ENCODE measurements at regions not wholly inside any gene's neighbourhood (a gene's known extent, or its start where the extent isn't known, plus 50 kb on each side); places are given as distances from the start of the nearest gene placed in this dataset.

DNA sequence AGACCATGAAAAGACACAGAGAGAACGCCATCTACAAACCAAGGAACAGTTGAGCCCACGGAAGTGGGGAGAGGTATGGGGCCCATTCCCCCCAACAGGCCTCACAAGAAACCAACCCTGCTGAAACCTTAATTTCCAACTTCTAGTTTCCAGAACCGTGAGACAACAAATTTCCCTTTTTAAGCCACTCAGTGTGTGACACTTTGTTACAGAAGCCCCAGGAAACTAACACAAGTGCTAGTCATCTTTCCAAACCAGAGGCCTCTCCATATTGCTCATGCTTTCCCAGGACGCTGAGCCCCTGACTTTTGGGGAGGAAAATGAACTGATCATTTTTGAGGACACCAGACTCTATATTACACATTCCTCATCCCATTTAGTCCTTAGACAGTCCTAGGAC, 186.8 kb downstream of the NUFIP1 start:
- Histone ChIP-seq H3K4me1 (replicated peaks in 1 of 4; ENCODE audit: control insufficient read depth in 3 of 4, insufficient read depth in 4 of 4, low read length in 3 of 4) (peaks cover 0 to 3% (median 0%) of the 10 kb centered on the region in 4 experiments; a peak in 1 of 7 replicates), H3K27ac (ENCODE audit: low read depth, low read length) (no peak overlapping the region), H2AK5ac (ENCODE audit: low read depth, low read length) (no peak overlapping the region), H4K5ac (ENCODE audit: insufficient read length, low read depth, low read length) (no peak overlapping the region), H3K4me3 (ENCODE audit: extremely low read depth in 1 of 4, insufficient read depth in 2 of 4, low read depth in 3 of 4, low read length in 4 of 4) (no peak overlapping the region), H3K79me1 (ENCODE audit: low read depth, low read length) (no peaks in the 10 kb centered on the region), H2BK5ac (ENCODE audit: low read depth, low read length) (no peak overlapping the region), H3K23me2 (ENCODE audit: low read depth, low read length) (no peaks in the 10 kb centered on the region; the same call in 1 of the 2 replicates), H2BK12ac (ENCODE audit: low read depth, low read length) (no peak overlapping the region), H4K20me1 (replicated peaks in 1 of 2; ENCODE audit: control insufficient read depth in 1 of 2, insufficient read depth in 2 of 2, low read length in 2 of 2) (no peaks in the 10 kb centered on the region), H3K4me2 (ENCODE audit: insufficient read depth in 1 of 2, low read depth in 2 of 2, low read length in 2 of 2) (no peak overlapping the region), H3K27me3 (replicated peaks in 1 of 4; ENCODE audit: control insufficient read depth in 3 of 4, extremely low read depth in 1 of 4, insufficient read depth in 3 of 4, low read length in 3 of 4) (no peaks in the 10 kb centered on the region), H3K4ac (replicated peaks; ENCODE audit: insufficient read length, low read depth, low read length) (no peak overlapping the region), H3K9me3 (ENCODE audit: insufficient read depth in 2 of 2, low read depth in 1 of 2, low read length in 1 of 2) (no peaks in the 10 kb centered on the region), H2BK120ac (replicated peaks; ENCODE audit: low read depth, low read length) (no peak overlapping the region), H3K36me3 (ENCODE audit: control insufficient read depth in 2 of 4, insufficient read depth in 4 of 4, low read length in 3 of 4) (no peaks in the 10 kb centered on the region), H2AFZ (ENCODE audit: low read length) (peak overlapping the region; percentile 21; the same call in 1 of the 2 replicates), H3K23ac (ENCODE audit: insufficient read length) (no peak overlapping the region), H3K9ac (replicated peaks in 1 of 4; ENCODE audit: extremely low read depth in 1 of 4, low read depth in 3 of 4, low read length in 3 of 4) (no peak overlapping the region), H3K14ac (ENCODE audit: insufficient read length) (no peak overlapping the region), H2BK15ac (ENCODE audit: low read length) (no peak overlapping the region), H4K8ac (ENCODE audit: extremely low read depth, insufficient read depth, low read length) (no peak overlapping the region), H4K91ac (replicated peaks; ENCODE audit: insufficient read length, low read length) (no peak overlapping the region), H2BK20ac (ENCODE audit: low read length) (no peak overlapping the region), H3K18ac (ENCODE audit: extremely low read depth, low read length) (no peak overlapping the region), H3K79me2 (ENCODE audit: control insufficient read depth in 1 of 2, insufficient read depth in 2 of 2, low read length in 2 of 2) (no peaks in the 10 kb centered on the region), H3K56ac (replicated peaks; ENCODE audit: insufficient read length, low read depth, low read length) (no peak overlapping the region)
- 92% methylated on average over 4 of the region's 4 CpGs; no CpG with 5 or more reads in 1 of the 2 experiments for WGBS, 2 experiments (ENCODE audit: extremely low coverage in 1 of 2, insufficient coverage in 1 of 2, insufficient read length in 1 of 2, insufficient replicate concordance in 2 of 2, low coverage in 1 of 2, low lambda C conversion rate in 2 of 2, missing lambda C conversion rate in 1 of 2)
- ChIA-PET CTCF (ENCODE audit: partially characterized antibody) (no interaction called here), POLR2A (ENCODE audit: partially characterized antibody) (no interaction called here)
- DNase-seq (ENCODE audit: low read depth in 1 of 2, low spot score in 2 of 2) (no peak), FAIRE-seq (no peak)
- TF ChIP-seq CREB1 (IDR thresholded peaks at IDR 0.05) (no peak), SP1 (IDR thresholded peaks at IDR 0.05; ENCODE audit: low read depth, low read length) (no peak), SIN3A (conservative IDR thresholded peaks at IDR 0.05 in 1 of 2, IDR thresholded peaks at IDR 0.05 in 1 of 2; ENCODE audit: low read depth in 1 of 2, low read length in 2 of 2) (no peak), CBX5 (IDR thresholded peaks at IDR 0.05; ENCODE audit: low read depth, low read length) (no peak), EZH2 (IDR thresholded peaks at IDR 0.05; ENCODE audit: low read depth, low read length, severe bottlenecking) (no peak), ASH2L (IDR thresholded peaks at IDR 0.05; ENCODE audit: low read length) (no peak), CHD1 (IDR thresholded peaks at IDR 0.05; ENCODE audit: low read depth, low read length) (no peak), RNF2 (IDR thresholded peaks at IDR 0.05; ENCODE audit: borderline replicate concordance, low read depth, low read length, missing control alignments, poor library complexity, severe bottlenecking) (no peak), SP4 (IDR thresholded peaks at IDR 0.05; ENCODE audit: low read length) (no peak), POLR2AphosphoS5 (IDR thresholded peaks at IDR 0.05; ENCODE audit: low read depth, low read length) (no peak), TAF1 (IDR thresholded peaks at IDR 0.05; ENCODE audit: low read depth, low read length) (no peak), EP300 (IDR thresholded peaks at IDR 0.05; ENCODE audit: borderline replicate concordance in 1 of 2, low read depth in 2 of 2, low read length in 2 of 2) (no peak), SP2 (IDR thresholded peaks at IDR 0.05; ENCODE audit: low read length) (no peak), ATF3 (IDR thresholded peaks at IDR 0.05; ENCODE audit: insufficient read depth, low read depth, low read length) (no peak), RBBP5 (IDR thresholded peaks at IDR 0.05; ENCODE audit: borderline replicate concordance, low read depth, low read length) (no peak)
